GM08714 (cell line): ENCODE measurements at regions not wholly inside any gene's neighbourhood (a gene's known extent, or its start where the extent isn't known, plus 50 kb on each side); places are given as distances from the start of the nearest gene placed in this dataset.
"Not testable (repeated sequence)": the region's sequence is repeated elsewhere in the genome, so short reads cannot be mapped to it uniquely, and the experiment has no call there.

Experiments
- H3K4me3 ChIP-seq: fragments of 200-500 bp; sonication (Bioruptor generic); 2 replicates; pipeline ENCODE4 v1.5.1; 2014; ENCODE audit warnings: mild to moderate bottlenecking, low read length, inconsistent platforms
- ZNF274 ChIP-seq: IDR thresholded peaks from 2 replicates; pipeline ENCODE4 v1.6.1; 2012; ENCODE audit warnings: mild to moderate bottlenecking, low read depth, low read length

GRCh38 chr2:172249334-172249733, 146.6 kb upstream of the DLX2 start:
- no peak for TF ChIP-seq ZNF274
- no peak overlapping the region for H3K4me3 ChIP-seq

- no peak for TF ChIP-seq ZNF274
- H3K4me3 ChIP-seq, result no peak overlapping the region
Observed at GRCh38 chr2:172249986-172250385, 147.3 kb upstream of the DLX2 start.

GRCh38 chr2:172251231-172251630, 148.5 kb upstream of the DLX2 start:
- no peak for TF ChIP-seq ZNF274
- H3K4me3 ChIP-seq, result no peak overlapping the region

GRCh38 chr2:172252154-172252553, 149.5 kb upstream of the DLX2 start:
- no peak for TF ChIP-seq ZNF274
- H3K4me3 ChIP-seq, result no peak overlapping the region

GRCh38 chr2:172253190-172254052, 150.7 kb upstream of the DLX2 start:
- TF ChIP-seq ZNF274, result no peak
- H3K4me3 ChIP-seq, result no peak overlapping the region

GRCh38 chr2:172256886-172257285, 154.2 kb upstream of the DLX2 start:
- no peak overlapping the region for H3K4me3 ChIP-seq
- no peak for TF ChIP-seq ZNF274

- no peak overlapping the region for H3K4me3 ChIP-seq
- no peak for TF ChIP-seq ZNF274
Observed at GRCh38 chr2:172259827-172260226, 157.1 kb upstream of the DLX2 start.

GRCh38 chr2:172260336-172260735, 157.6 kb upstream of the DLX2 start:
- H3K4me3 ChIP-seq, result no peak overlapping the region
- no peak for TF ChIP-seq ZNF274

- TF ChIP-seq ZNF274, result no peak
- no peak overlapping the region for H3K4me3 ChIP-seq
Observed at GRCh38 chr2:172261292-172261691, 158.6 kb upstream of the DLX2 start.

- no peak for TF ChIP-seq ZNF274
- H3K4me3 ChIP-seq, result no peak overlapping the region
Observed at GRCh38 chr2:172262486-172262885, 159.8 kb upstream of the DLX2 start.

- H3K4me3 ChIP-seq, result not testable (repeated sequence)
Observed at GRCh38 chr2:172264820-172265219, 162.1 kb upstream of the DLX2 start.

- H3K4me3 ChIP-seq, result not testable (repeated sequence)
Observed at GRCh38 chr2:172269507-172270244, 157.7 kb upstream of the ITGA6 start.

GRCh38 chr2:172270278-172271079, 156.9 kb upstream of the ITGA6 start:
- no peak overlapping the region for H3K4me3 ChIP-seq
- TF ChIP-seq ZNF274, result no peak

- H3K4me3 ChIP-seq, result no peak overlapping the region
- TF ChIP-seq ZNF274, result no peak
Observed at GRCh38 chr2:172273910-172274571, 153.3 kb upstream of the ITGA6 start.
